ENCODE measurements at regions not wholly inside any gene's neighbourhood (a gene's known extent, or its start where the extent isn't known, plus 50 kb on each side); places are given as distances from the start of the nearest gene placed in this dataset.

GRCh38 chrX:14290335-14290734 is 239.0 kb upstream of the GLRA2 start:
- no peaks in the 10 kb centered on the region for H3K4me1 Mint-ChIP-seq (ENCODE audit: low read depth)
- H3K4me3 ChIP-seq (ENCODE audit: low read length) = no peak overlapping the region
- POLR2A ChIA-PET = no interaction called here
- H3K27me3 Mint-ChIP-seq = no peaks in the 10 kb centered on the region
- H3K36me3 ChIP-seq (ENCODE audit: insufficient read depth, low read length) = no peaks in the 10 kb centered on the region
- H3K4me1 ChIP-seq (ENCODE audit: insufficient read depth, low read length) = no peaks in the 10 kb centered on the region
- intact Hi-C loops (cut with DNase I, micrococcal nuclease) = no loop called here
- no peak overlapping the region for H3K27ac ChIP-seq (ENCODE audit: low read depth in 1 of 2, low read length in 2 of 2)
- ATAC-seq (ENCODE audit: poor library complexity) (no peak), DNase-seq (no peak)
- TF ChIP-seq CTCF (IDR thresholded peaks at IDR 0.05) = no peak
- no peaks in the 10 kb centered on the region for H3K36me3 Mint-ChIP-seq (ENCODE audit: low read depth)
- H3K27me3 ChIP-seq (ENCODE audit: control insufficient read depth in 1 of 2, insufficient read depth in 2 of 2, low read length in 2 of 2) = no peaks in the 10 kb centered on the region
- no peak overlapping the region for H3K27ac Mint-ChIP-seq
- no peaks in the 10 kb centered on the region for H3K9me3 Mint-ChIP-seq
- CTCF ChIA-PET = no interaction called here
- no peak overlapping the region for H3K4me3 Mint-ChIP-seq
- H3K9me3 ChIP-seq (ENCODE audit: control insufficient read depth in 1 of 2, insufficient read depth in 1 of 2, low read length in 2 of 2) = no peaks in the 10 kb centered on the region

GRCh38 chrX:14274691-14275090 is 245.0 kb upstream of the GEMIN8 start:
- H3K4me3 ChIP-seq (ENCODE audit: low read length) = no peak overlapping the region
- H3K9me3 ChIP-seq (ENCODE audit: control insufficient read depth in 1 of 2, insufficient read depth in 1 of 2, low read length in 2 of 2) = no peaks in the 10 kb centered on the region
- no peaks in the 10 kb centered on the region for H3K4me1 ChIP-seq (ENCODE audit: insufficient read depth, low read length)
- Mint-ChIP-seq H3K36me3 (ENCODE audit: low read depth) (no peaks in the 10 kb centered on the region), H3K9me3 (no peaks in the 10 kb centered on the region), H3K27ac (no peak overlapping the region), H3K27me3 (no peaks in the 10 kb centered on the region), H3K4me1 (ENCODE audit: low read depth) (no peaks in the 10 kb centered on the region), H3K4me3 (no peak overlapping the region)
- no peak for ATAC-seq (ENCODE audit: poor library complexity)
- intact Hi-C loops (cut with DNase I, micrococcal nuclease) = no loop called here
- no peaks in the 10 kb centered on the region for H3K27me3 ChIP-seq (ENCODE audit: control insufficient read depth in 1 of 2, insufficient read depth in 2 of 2, low read length in 2 of 2)
- DNase-seq = no peak
- ChIA-PET POLR2A (no interaction called here), CTCF (no interaction called here)
- H3K36me3 ChIP-seq (ENCODE audit: insufficient read depth, low read length) = no peaks in the 10 kb centered on the region
- H3K27ac ChIP-seq (ENCODE audit: low read depth in 1 of 2, low read length in 2 of 2) = no peak overlapping the region
- no peak for TF ChIP-seq CTCF (IDR thresholded peaks at IDR 0.05)

GRCh38 chrX:14267216-14267615 is 237.5 kb upstream of the GEMIN8 start:
- ChIA-PET POLR2A (no interaction called here), CTCF (no interaction called here)
- ATAC-seq (ENCODE audit: poor library complexity) = no peak
- H3K36me3 ChIP-seq (ENCODE audit: insufficient read depth, low read length) = no peaks in the 10 kb centered on the region
- Mint-ChIP-seq H3K27me3 (no peaks in the 10 kb centered on the region), H3K36me3 (ENCODE audit: low read depth) (no peaks in the 10 kb centered on the region), H3K27ac (no peak overlapping the region), H3K4me3 (no peak overlapping the region), H3K4me1 (ENCODE audit: low read depth) (no peaks in the 10 kb centered on the region), H3K9me3 (no peaks in the 10 kb centered on the region)
- no peak for TF ChIP-seq CTCF (IDR thresholded peaks at IDR 0.05)
- DNase-seq = no peak
- H3K4me3 ChIP-seq (ENCODE audit: low read length) = no peak overlapping the region
- no peak overlapping the region for H3K27ac ChIP-seq (ENCODE audit: low read depth in 1 of 2, low read length in 2 of 2)
- no peaks in the 10 kb centered on the region for H3K27me3 ChIP-seq (ENCODE audit: control insufficient read depth in 1 of 2, insufficient read depth in 2 of 2, low read length in 2 of 2)
- H3K4me1 ChIP-seq (ENCODE audit: insufficient read depth, low read length) = no peaks in the 10 kb centered on the region
- intact Hi-C loops (cut with DNase I, micrococcal nuclease) = no loop called here
- H3K9me3 ChIP-seq (ENCODE audit: control insufficient read depth in 1 of 2, insufficient read depth in 1 of 2, low read length in 2 of 2) = no peaks in the 10 kb centered on the region

Measured in CD4-positive, alpha-beta T cell (primary cell).